KMS-11 (cell line): ENCODE measurements at regions not wholly inside any gene's neighbourhood (a gene's known extent, or its start where the extent isn't known, plus 50 kb on each side); places are given as distances from the start of the nearest gene placed in this dataset.

Experiments used
- H2AFZ ChIP-seq: fragments of 200-600 bp; sonication (generic); 2 replicates; pipeline ENCODE4 v1.6.1; 2016; ENCODE audit warnings: antibody characterized with exemption, mixed run types, low read depth
- H3K27ac ChIP-seq: fragments of 200-600 bp; sonication (generic); 2 replicates; pipeline ENCODE4 v1.6.1; 2016; ENCODE audit warnings: mild to moderate bottlenecking, mixed run types
- H3K27me3 ChIP-seq: fragments of 200-600 bp; sonication (generic); 2 replicates; pipeline ENCODE4 v1.6.1; 2017; ENCODE audit warnings: mild to moderate bottlenecking, low read depth, mixed run types, moderate library complexity; ENCODE audit not compliant: insufficient read depth
- H3K36me3 ChIP-seq: fragments of 200-600 bp; sonication (generic); 2 replicates; pipeline ENCODE4 v1.6.1; 2017; ENCODE audit warnings: mild to moderate bottlenecking, mixed run types; ENCODE audit not compliant: insufficient read depth
- H3K4me1 ChIP-seq: fragments of 200-600 bp; sonication (generic); 2 replicates; pipeline ENCODE4 v1.6.1; 2016; ENCODE audit warnings: mild to moderate bottlenecking, low read depth, mixed run types; ENCODE audit not compliant: poor library complexity, severe bottlenecking
- H3K4me2 ChIP-seq: fragments of 200-600 bp; sonication (generic); 2 replicates; pipeline ENCODE4 v1.7.0; 2016; ENCODE audit warnings: mild to moderate bottlenecking, mixed run types
- H3K4me3 ChIP-seq: fragments of 200-600 bp; sonication (generic); IDR thresholded peaks from 2 replicates; pipeline ENCODE4 v1.6.1; 2017; ENCODE audit warnings: low read depth, low read length, mixed read lengths; ENCODE audit not compliant: insufficient read depth
- H3K79me2 ChIP-seq: fragments of 200-600 bp; sonication (generic); 2 replicates; pipeline ENCODE4 v1.6.1; 2016; ENCODE audit warnings: low read depth, mixed run types; ENCODE audit not compliant: insufficient read depth
- H3K9ac ChIP-seq: fragments of 200-600 bp; sonication (generic); 2 replicates; pipeline ENCODE4 v1.6.1; 2016; ENCODE audit warnings: mild to moderate bottlenecking, mixed run types
- H4K20me1 ChIP-seq: fragments of 200-600 bp; sonication (generic); 2 replicates; pipeline ENCODE4 v1.6.1; 2016; ENCODE audit warnings: mild to moderate bottlenecking, mixed run types; ENCODE audit not compliant: insufficient read depth
- TF ChIP-seq, protein P1 (sequence below): fragments of 200-600 bp; sonication (generic); conservative IDR thresholded peaks from 2 replicates; pipeline ENCODE4 v1.6.1; 2017; ENCODE audit warnings: low read depth, mild to moderate bottlenecking, antibody characterized with exemption, low read length, moderate library complexity, mixed read lengths

DNA sequence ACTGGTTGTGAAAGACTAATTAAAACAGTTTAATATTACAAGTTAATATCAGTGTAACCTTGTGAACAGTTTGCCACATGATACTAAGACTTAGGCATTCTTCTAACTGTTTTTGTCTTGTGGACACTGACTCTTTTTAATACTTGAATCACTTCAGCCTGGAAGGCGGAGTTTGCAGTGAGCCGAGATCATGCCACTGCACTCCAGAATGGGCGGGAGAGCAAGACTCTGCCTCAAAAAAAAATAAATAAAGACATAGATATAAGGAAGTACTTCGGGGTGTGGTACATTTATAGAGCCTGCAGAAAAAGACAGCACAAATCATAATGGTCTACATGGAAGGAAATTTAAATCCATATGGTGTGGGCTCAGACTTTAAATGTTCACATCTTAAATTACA, 300.4 kb upstream of the NETO1 start:
- Histone ChIP-seq H3K79me2 (no peaks in the 10 kb centered on the region), H3K4me2 (no peak overlapping the region), H3K27ac (no peak overlapping the region), H3K4me3 (no peak overlapping the region), H2AFZ (no peak overlapping the region), H4K20me1 (no peaks in the 10 kb centered on the region), H3K9ac (no peak overlapping the region), H3K27me3 (no peaks in the 10 kb centered on the region), H3K4me1 (no peaks in the 10 kb centered on the region), H3K36me3 (no peaks in the 10 kb centered on the region)
- TF ChIP-seq, protein P1, sequence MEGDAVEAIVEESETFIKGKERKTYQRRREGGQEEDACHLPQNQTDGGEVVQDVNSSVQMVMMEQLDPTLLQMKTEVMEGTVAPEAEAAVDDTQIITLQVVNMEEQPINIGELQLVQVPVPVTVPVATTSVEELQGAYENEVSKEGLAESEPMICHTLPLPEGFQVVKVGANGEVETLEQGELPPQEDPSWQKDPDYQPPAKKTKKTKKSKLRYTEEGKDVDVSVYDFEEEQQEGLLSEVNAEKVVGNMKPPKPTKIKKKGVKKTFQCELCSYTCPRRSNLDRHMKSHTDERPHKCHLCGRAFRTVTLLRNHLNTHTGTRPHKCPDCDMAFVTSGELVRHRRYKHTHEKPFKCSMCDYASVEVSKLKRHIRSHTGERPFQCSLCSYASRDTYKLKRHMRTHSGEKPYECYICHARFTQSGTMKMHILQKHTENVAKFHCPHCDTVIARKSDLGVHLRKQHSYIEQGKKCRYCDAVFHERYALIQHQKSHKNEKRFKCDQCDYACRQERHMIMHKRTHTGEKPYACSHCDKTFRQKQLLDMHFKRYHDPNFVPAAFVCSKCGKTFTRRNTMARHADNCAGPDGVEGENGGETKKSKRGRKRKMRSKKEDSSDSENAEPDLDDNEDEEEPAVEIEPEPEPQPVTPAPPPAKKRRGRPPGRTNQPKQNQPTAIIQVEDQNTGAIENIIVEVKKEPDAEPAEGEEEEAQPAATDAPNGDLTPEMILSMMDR, result no peak

DNA sequence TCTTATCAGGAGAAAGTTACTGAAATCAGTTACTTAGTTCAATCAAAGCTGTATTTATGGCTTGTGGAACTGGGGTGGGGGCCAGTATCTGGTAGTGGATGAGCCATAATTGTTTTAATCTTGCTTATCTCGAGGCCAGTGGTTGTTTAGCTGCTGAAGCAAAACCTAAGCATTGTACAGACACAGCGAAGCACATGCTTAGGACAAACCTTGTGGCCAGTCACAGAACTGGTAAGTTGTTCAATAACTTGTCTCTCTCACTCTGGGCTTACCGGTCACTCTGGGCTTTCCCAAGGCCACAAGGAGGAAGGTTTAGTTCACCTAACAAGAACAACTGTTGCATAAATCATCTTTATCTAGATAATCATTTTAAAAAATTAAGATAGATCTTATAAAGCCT, 296.6 kb upstream of the NETO1 start:
- TF ChIP-seq, protein P1, result no peak
- H3K36me3 ChIP-seq, result no peaks in the 10 kb centered on the region
- no peaks in the 10 kb centered on the region for H3K79me2 ChIP-seq
- H3K4me3 ChIP-seq, result no peak overlapping the region
- H3K4me1 ChIP-seq, result no peaks in the 10 kb centered on the region
- H3K27me3 ChIP-seq, result no peaks in the 10 kb centered on the region
- no peak overlapping the region for H3K4me2 ChIP-seq
- H4K20me1 ChIP-seq, result no peaks in the 10 kb centered on the region
- no peak overlapping the region for H3K9ac ChIP-seq
- no peak overlapping the region for H2AFZ ChIP-seq
- H3K27ac ChIP-seq, result no peak overlapping the region

DNA sequence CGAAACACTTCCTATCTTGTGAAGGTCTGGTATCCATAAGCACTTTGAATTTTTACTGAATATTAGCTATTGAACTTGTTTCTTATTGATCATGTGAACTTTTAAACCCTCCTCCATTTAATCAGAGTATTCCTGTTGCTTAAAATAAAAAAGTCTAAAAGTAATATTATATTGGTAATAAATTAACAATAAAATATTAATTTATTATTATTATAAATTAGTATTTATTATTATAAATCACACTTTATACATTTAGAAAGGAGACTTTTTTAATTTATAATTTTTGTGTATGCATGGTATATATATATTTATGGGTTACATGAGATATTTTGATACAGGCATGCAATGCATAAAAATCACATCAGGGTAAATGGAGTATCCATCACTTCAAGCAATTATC, 295.4 kb upstream of the NETO1 start:
- H4K20me1 ChIP-seq, result no peaks in the 10 kb centered on the region
- TF ChIP-seq, protein P1, result no peak
- H3K27me3 ChIP-seq, result no peaks in the 10 kb centered on the region
- no peak overlapping the region for H2AFZ ChIP-seq
- H3K79me2 ChIP-seq, result no peaks in the 10 kb centered on the region
- H3K9ac ChIP-seq, result no peak overlapping the region
- no peaks in the 10 kb centered on the region for H3K4me1 ChIP-seq
- H3K4me3 ChIP-seq, result no peak overlapping the region
- no peaks in the 10 kb centered on the region for H3K36me3 ChIP-seq
- no peak overlapping the region for H3K27ac ChIP-seq
- H3K4me2 ChIP-seq, result no peak overlapping the region

DNA sequence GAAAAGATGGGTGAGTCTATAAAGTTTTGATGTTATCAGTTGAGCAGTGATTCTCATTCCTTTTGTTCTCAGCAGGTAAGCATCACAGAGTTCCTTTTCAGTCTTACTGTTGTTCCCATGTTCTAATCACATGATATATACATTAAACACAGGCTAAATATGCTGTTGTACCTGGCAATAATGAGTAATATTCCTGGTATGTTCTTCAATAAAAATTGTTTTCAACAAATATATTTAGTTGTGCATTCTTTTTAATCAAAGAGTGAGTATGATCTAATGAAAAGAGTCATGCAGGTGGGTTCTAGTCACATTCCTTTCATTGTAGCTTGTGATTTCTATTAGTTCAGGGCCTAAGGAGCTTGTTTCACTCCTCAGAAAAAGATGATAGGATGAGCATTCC, 288.3 kb upstream of the NETO1 start:
- Histone ChIP-seq H3K9ac (no peak overlapping the region), H2AFZ (no peak overlapping the region), H3K4me2 (no peak overlapping the region), H3K27me3 (no peaks in the 10 kb centered on the region), H3K4me3 (no peak overlapping the region), H4K20me1 (no peaks in the 10 kb centered on the region), H3K79me2 (no peaks in the 10 kb centered on the region), H3K36me3 (no peaks in the 10 kb centered on the region), H3K27ac (no peak overlapping the region), H3K4me1 (no peaks in the 10 kb centered on the region)
- TF ChIP-seq, protein P1, result no peak

DNA sequence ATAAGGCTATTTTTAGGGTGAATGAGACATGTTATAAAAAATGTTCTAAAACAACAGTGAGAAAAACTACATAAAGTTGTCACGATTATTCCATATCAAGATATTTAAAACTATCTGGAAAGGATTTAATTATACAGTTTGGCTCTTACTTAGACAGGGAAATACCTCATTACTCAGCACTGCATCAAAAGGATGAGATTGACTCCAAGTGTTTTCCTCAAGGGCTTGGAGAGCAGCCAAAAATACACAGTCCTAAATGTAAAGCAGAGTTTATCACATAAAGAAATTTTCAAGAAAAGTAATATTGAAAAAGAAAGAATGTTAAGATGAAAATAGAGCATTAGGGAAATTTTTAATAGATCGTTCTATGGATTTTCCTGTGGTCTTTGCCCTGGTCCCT, 285.5 kb upstream of the NETO1 start:
- Histone ChIP-seq H4K20me1 (no peaks in the 10 kb centered on the region), H3K27me3 (no peaks in the 10 kb centered on the region), H3K9ac (no peak overlapping the region), H3K27ac (no peak overlapping the region), H3K4me3 (no peak overlapping the region), H3K36me3 (no peaks in the 10 kb centered on the region), H3K79me2 (no peaks in the 10 kb centered on the region), H3K4me2 (no peak overlapping the region), H2AFZ (no peak overlapping the region), H3K4me1 (no peaks in the 10 kb centered on the region)
- TF ChIP-seq, protein P1, result no peak
